ENCODE measurements at regions not wholly inside any gene's neighbourhood (a gene's known extent, or its start where the extent isn't known, plus 50 kb on each side); places are given as distances from the start of the nearest gene placed in this dataset.

DNA sequence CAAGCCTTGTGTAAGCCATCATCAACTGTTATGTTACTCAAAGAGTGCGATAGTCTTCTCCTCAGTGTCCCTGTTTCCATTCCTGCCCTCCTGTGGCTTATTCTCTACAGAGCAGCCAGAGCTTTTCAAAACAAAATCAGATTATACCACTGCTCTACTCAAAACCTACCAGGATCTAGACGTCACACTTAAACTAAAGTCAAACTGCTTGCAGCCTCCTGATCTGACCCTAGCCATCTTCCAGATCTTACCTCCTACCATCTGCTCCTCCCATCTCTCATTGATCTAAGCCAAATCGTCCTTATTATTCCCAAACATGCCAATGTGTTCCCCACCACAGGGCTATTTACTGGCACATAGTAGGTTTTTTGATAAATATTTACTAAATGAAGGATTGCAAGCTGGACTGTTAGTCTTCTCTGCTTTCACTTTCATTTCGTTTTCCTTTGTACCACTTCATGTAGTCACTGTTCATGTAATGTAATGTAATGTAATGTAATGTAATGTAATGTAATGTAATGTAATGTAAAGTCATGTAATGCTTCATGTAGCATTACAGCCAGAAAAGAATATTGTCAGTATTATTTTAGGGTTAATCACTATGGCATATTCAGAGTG lies 116.1 kb downstream of the GPR37 start:
- no peaks in the 10 kb centered on the region for H3K36me3 ChIP-seq (ENCODE audit: low read length)
- no peaks in the 10 kb centered on the region for H3F3A ChIP-seq (ENCODE audit: insufficient read depth)
- no peaks in the 10 kb centered on the region for H4K20me1 ChIP-seq (ENCODE audit: low read depth, low read length)
- no peaks in the 10 kb centered on the region for H3K9me3 ChIP-seq (ENCODE audit: insufficient read depth, low read length)
- H3K4me3 ChIP-seq (ENCODE audit: insufficient read depth, low read length, poor library complexity, severe bottlenecking): no peak overlapping the region
- no peaks in the 10 kb centered on the region for H3K79me2 ChIP-seq (ENCODE audit: insufficient read depth, low read length)
- H3K4me2 ChIP-seq (ENCODE audit: low read depth, low read length, poor library complexity, severe bottlenecking): peak overlapping the region; percentile 24
- no peaks in the 10 kb centered on the region for H3K9me2 ChIP-seq (replicated peaks; ENCODE audit: insufficient read depth, low read length)
- no peak overlapping the region for H3K27ac ChIP-seq (ENCODE audit: low read depth, low read length)
- no peak overlapping the region for H2AFZ ChIP-seq (ENCODE audit: low read depth, low read length, severe bottlenecking)
- H3K27me3 ChIP-seq (ENCODE audit: low read length): no peaks in the 10 kb centered on the region
- no peak overlapping the region for H3K9ac ChIP-seq (ENCODE audit: low read length)
- no peak for TF ChIP-seq EZH2phosphoT487 (conservative IDR thresholded peaks at IDR 0.05; ENCODE audit: low read length)
- no peak for TF ChIP-seq CTCF (IDR thresholded peaks at IDR 0.05; ENCODE audit: insufficient read depth, low read length, poor library complexity, severe bottlenecking)

- H3K9me3 ChIP-seq (ENCODE audit: insufficient read depth, low read length): no peaks in the 10 kb centered on the region
- no peaks in the 10 kb centered on the region for H3K36me3 ChIP-seq (ENCODE audit: low read length)
- H3K79me2 ChIP-seq (ENCODE audit: insufficient read depth, low read length): no peaks in the 10 kb centered on the region
- no peaks in the 10 kb centered on the region for H4K20me1 ChIP-seq (ENCODE audit: low read depth, low read length)
- H3K4me3 ChIP-seq (ENCODE audit: insufficient read depth, low read length, poor library complexity, severe bottlenecking): no peak overlapping the region
- H3K27ac ChIP-seq (ENCODE audit: low read depth, low read length): no peak overlapping the region
- no peak overlapping the region for H3K4me2 ChIP-seq (ENCODE audit: low read depth, low read length, poor library complexity, severe bottlenecking)
- H3K9ac ChIP-seq (ENCODE audit: low read length): no peak overlapping the region
- no peaks in the 10 kb centered on the region for H3K27me3 ChIP-seq (ENCODE audit: low read length)
- no peak overlapping the region for H2AFZ ChIP-seq (ENCODE audit: low read depth, low read length, severe bottlenecking)
- no peaks in the 10 kb centered on the region for H3K9me2 ChIP-seq (replicated peaks; ENCODE audit: insufficient read depth, low read length)
- H3F3A ChIP-seq (ENCODE audit: insufficient read depth): no peaks in the 10 kb centered on the region
- TF ChIP-seq EZH2phosphoT487 (conservative IDR thresholded peaks at IDR 0.05; ENCODE audit: low read length) (no peak), CTCF (IDR thresholded peaks at IDR 0.05; ENCODE audit: insufficient read depth, low read length, poor library complexity, severe bottlenecking) (no peak)
Measured at GRCh38 chr7:124647630-124648306, 117.8 kb downstream of the GPR37 start.

DNA sequence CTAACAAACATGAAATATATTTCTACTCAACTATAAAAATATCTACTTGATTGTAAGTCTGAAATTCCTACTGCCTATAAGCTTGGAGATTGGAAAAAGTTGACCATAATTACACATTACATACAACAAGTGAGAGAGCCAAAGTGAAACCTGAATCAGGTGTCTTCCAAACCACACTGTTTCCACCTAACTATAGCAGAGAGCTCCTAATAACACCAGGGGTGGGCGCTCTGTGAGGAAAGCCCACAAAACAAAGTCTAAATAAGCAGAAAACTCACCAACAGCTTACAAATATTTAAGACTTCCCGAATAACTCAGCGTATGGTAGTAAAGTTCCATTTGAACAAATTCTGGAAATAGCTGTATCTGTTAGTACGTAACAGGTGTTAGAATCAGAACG lies 119.9 kb downstream of the GPR37 start:
- no peaks in the 10 kb centered on the region for H3K9me3 ChIP-seq (ENCODE audit: insufficient read depth, low read length)
- no peak overlapping the region for H2AFZ ChIP-seq (ENCODE audit: low read depth, low read length, severe bottlenecking)
- no peaks in the 10 kb centered on the region for H4K20me1 ChIP-seq (ENCODE audit: low read depth, low read length)

More for the DNA sequence above, 119.9 kb downstream of the GPR37 start:
- Histone ChIP-seq H3K27ac (ENCODE audit: low read depth, low read length) (no peak overlapping the region), H3K9ac (ENCODE audit: low read length) (no peak overlapping the region), H3K4me3 (ENCODE audit: insufficient read depth, low read length, poor library complexity, severe bottlenecking) (no peak overlapping the region), H3K4me2 (ENCODE audit: low read depth, low read length, poor library complexity, severe bottlenecking) (no peak overlapping the region), H3K79me2 (ENCODE audit: insufficient read depth, low read length) (no peaks in the 10 kb centered on the region), H3K9me2 (replicated peaks; ENCODE audit: insufficient read depth, low read length) (no peaks in the 10 kb centered on the region), H3K27me3 (ENCODE audit: low read length) (no peaks in the 10 kb centered on the region), H3K36me3 (ENCODE audit: low read length) (no peaks in the 10 kb centered on the region), H3F3A (ENCODE audit: insufficient read depth) (no peaks in the 10 kb centered on the region)
- TF ChIP-seq CTCF (IDR thresholded peaks at IDR 0.05; ENCODE audit: insufficient read depth, low read length, poor library complexity, severe bottlenecking): no peak

All from SU-DHL-6 (cell line).